ENCODE measurements at regions not wholly inside any gene's neighbourhood (a gene's known extent, or its start where the extent isn't known, plus 50 kb on each side); places are given as distances from the start of the nearest gene placed in this dataset.

GRCh38 chr14:79971330-79971729 lies 240.0 kb downstream of the DIO2 start:
- Histone ChIP-seq H3K9me2 (ENCODE audit: low read depth, low read length) (no peaks in the 10 kb centered on the region), H3K4me1 (ENCODE audit: insufficient read depth, low read length, severe bottlenecking) (no peaks in the 10 kb centered on the region), H3K79me2 (ENCODE audit: insufficient read depth, low read length) (no peaks in the 10 kb centered on the region), H2AFZ (ENCODE audit: low read length) (no peak overlapping the region), H3K27ac (ENCODE audit: low read depth, low read length, poor library complexity, severe bottlenecking) (no peak overlapping the region), H3K9ac (ENCODE audit: low read length) (no peak overlapping the region), H3F3A (ENCODE audit: insufficient read depth, low read length) (no peaks in the 10 kb centered on the region), H3K4me3 (ENCODE audit: low read depth, low read length, poor library complexity, severe bottlenecking) (no peak overlapping the region), H4K20me1 (ENCODE audit: insufficient read depth, low read length) (no peaks in the 10 kb centered on the region), H3K9me3 (ENCODE audit: low read length) (no peaks in the 10 kb centered on the region), H3K27me3 (ENCODE audit: insufficient read depth, low read length) (no peaks in the 10 kb centered on the region), H3K36me3 (ENCODE audit: insufficient read depth, low read length) (no peaks in the 10 kb centered on the region), H3K4me2 (ENCODE audit: low read length) (no peak overlapping the region)
- TF ChIP-seq CTCF (IDR thresholded peaks at IDR 0.05; ENCODE audit: low read length) (no peak), EZH2 (IDR thresholded peaks at IDR 0.05; ENCODE audit: borderline replicate concordance, low read length) (no peak)

GRCh38 chr14:79967453-79967852 lies 243.9 kb downstream of the DIO2 start:
- no peak overlapping the region for H3K27ac ChIP-seq (ENCODE audit: low read depth, low read length, poor library complexity, severe bottlenecking)
- H3F3A ChIP-seq (ENCODE audit: insufficient read depth, low read length) = no peaks in the 10 kb centered on the region
- no peaks in the 10 kb centered on the region for H3K9me3 ChIP-seq (ENCODE audit: low read length)
- no peaks in the 10 kb centered on the region for H3K9me2 ChIP-seq (ENCODE audit: low read depth, low read length)
- H3K36me3 ChIP-seq (ENCODE audit: insufficient read depth, low read length) = no peaks in the 10 kb centered on the region
- H3K4me1 ChIP-seq (ENCODE audit: insufficient read depth, low read length, severe bottlenecking) = no peaks in the 10 kb centered on the region
- H3K4me2 ChIP-seq (ENCODE audit: low read length) = no peak overlapping the region
- no peaks in the 10 kb centered on the region for H3K27me3 ChIP-seq (ENCODE audit: insufficient read depth, low read length)
- no peaks in the 10 kb centered on the region for H4K20me1 ChIP-seq (ENCODE audit: insufficient read depth, low read length)
- H2AFZ ChIP-seq (ENCODE audit: low read length) = no peak overlapping the region
- TF ChIP-seq EZH2 (IDR thresholded peaks at IDR 0.05; ENCODE audit: borderline replicate concordance, low read length) (no peak), CTCF (IDR thresholded peaks at IDR 0.05; ENCODE audit: low read length) (no peak)
- H3K4me3 ChIP-seq (ENCODE audit: low read depth, low read length, poor library complexity, severe bottlenecking) = no peak overlapping the region
- H3K9ac ChIP-seq (ENCODE audit: low read length) = no peak overlapping the region
- no peaks in the 10 kb centered on the region for H3K79me2 ChIP-seq (ENCODE audit: insufficient read depth, low read length)

- no peak for TF ChIP-seq EZH2 (IDR thresholded peaks at IDR 0.05; ENCODE audit: borderline replicate concordance, low read length)
- no peaks in the 10 kb centered on the region for H3K79me2 ChIP-seq (ENCODE audit: insufficient read depth, low read length)
- H3K9me3 ChIP-seq (ENCODE audit: low read length) = no peaks in the 10 kb centered on the region
- H3K9ac ChIP-seq (ENCODE audit: low read length) = no peak overlapping the region
- no peaks in the 10 kb centered on the region for H4K20me1 ChIP-seq (ENCODE audit: insufficient read depth, low read length)
- H3K4me2 ChIP-seq (ENCODE audit: low read length) = no peak overlapping the region
- no peaks in the 10 kb centered on the region for H3K4me1 ChIP-seq (ENCODE audit: insufficient read depth, low read length, severe bottlenecking)
- no peaks in the 10 kb centered on the region for H3K27me3 ChIP-seq (ENCODE audit: insufficient read depth, low read length)
- H3K4me3 ChIP-seq (ENCODE audit: low read depth, low read length, poor library complexity, severe bottlenecking) = no peak overlapping the region
- no peaks in the 10 kb centered on the region for H3F3A ChIP-seq (ENCODE audit: insufficient read depth, low read length)
- H3K36me3 ChIP-seq (ENCODE audit: insufficient read depth, low read length) = no peaks in the 10 kb centered on the region
- no peaks in the 10 kb centered on the region for H3K9me2 ChIP-seq (ENCODE audit: low read depth, low read length)
- H2AFZ ChIP-seq (ENCODE audit: low read length) = no peak overlapping the region
- H3K27ac ChIP-seq (ENCODE audit: low read depth, low read length, poor library complexity, severe bottlenecking) = no peak overlapping the region
Measured at GRCh38 chr14:79967001-79967400, 244.3 kb downstream of the DIO2 start.

GRCh38 chr14:79965896-79966295 lies 245.4 kb downstream of the DIO2 start:
- H3K4me1 ChIP-seq (ENCODE audit: insufficient read depth, low read length, severe bottlenecking) = no peaks in the 10 kb centered on the region
- H3K4me2 ChIP-seq (ENCODE audit: low read length) = no peak overlapping the region
- H3F3A ChIP-seq (ENCODE audit: insufficient read depth, low read length) = no peaks in the 10 kb centered on the region
- no peaks in the 10 kb centered on the region for H3K9me2 ChIP-seq (ENCODE audit: low read depth, low read length)
- H3K4me3 ChIP-seq (ENCODE audit: low read depth, low read length, poor library complexity, severe bottlenecking) = no peak overlapping the region
- no peak overlapping the region for H3K9ac ChIP-seq (ENCODE audit: low read length)
- no peaks in the 10 kb centered on the region for H3K27me3 ChIP-seq (ENCODE audit: insufficient read depth, low read length)
- no peak overlapping the region for H2AFZ ChIP-seq (ENCODE audit: low read length)
- no peaks in the 10 kb centered on the region for H3K36me3 ChIP-seq (ENCODE audit: insufficient read depth, low read length)
- H3K27ac ChIP-seq (ENCODE audit: low read depth, low read length, poor library complexity, severe bottlenecking) = no peak overlapping the region
- TF ChIP-seq EZH2 (IDR thresholded peaks at IDR 0.05; ENCODE audit: borderline replicate concordance, low read length) = no peak
- TF ChIP-seq CTCF (IDR thresholded peaks at IDR 0.05; ENCODE audit: low read length) = no peak
- H4K20me1 ChIP-seq (ENCODE audit: insufficient read depth, low read length) = no peaks in the 10 kb centered on the region
- no peaks in the 10 kb centered on the region for H3K9me3 ChIP-seq (ENCODE audit: low read length)
- H3K79me2 ChIP-seq (ENCODE audit: insufficient read depth, low read length) = no peaks in the 10 kb centered on the region
